ENCODE measurements at regions not wholly inside any gene's neighbourhood (a gene's known extent, or its start where the extent isn't known, plus 50 kb on each side); places are given as distances from the start of the nearest gene placed in this dataset.
"Not testable (repeated sequence)": the region's sequence is repeated elsewhere in the genome, so short reads cannot be mapped to it uniquely, and the experiment has no call there.

DNA sequence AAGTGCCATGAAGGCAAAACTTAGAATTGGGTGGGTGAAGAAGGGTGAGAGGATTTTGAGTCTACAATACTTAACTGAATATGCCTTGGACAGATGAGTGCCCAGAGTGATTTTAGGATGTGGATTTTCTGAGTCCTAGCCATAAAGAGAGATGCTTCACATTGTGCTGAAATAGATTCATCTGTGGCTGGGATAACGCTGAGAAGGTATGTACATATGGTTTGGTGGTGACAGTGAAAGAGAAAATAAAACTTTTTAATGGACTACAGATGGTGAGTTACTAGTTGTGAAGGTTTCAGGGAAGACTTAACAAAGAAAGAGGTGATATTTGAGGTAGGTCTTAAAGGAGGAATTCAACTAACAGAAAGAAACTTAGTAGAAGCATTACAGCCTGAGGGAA lies 265.8 kb downstream of the AKAIN1 start:
- Histone ChIP-seq H3K4me1 (ENCODE audit: control insufficient read depth, insufficient read depth, low read length) (no peaks in the 10 kb centered on the region), H3K27me3 (ENCODE audit: control insufficient read depth, insufficient read depth, low read length) (no peaks in the 10 kb centered on the region), H3K9ac (ENCODE audit: low read depth, low read length) (no peak overlapping the region), H3K4me3 (ENCODE audit: low read depth, low read length) (no peak overlapping the region), H3K36me3 (ENCODE audit: control insufficient read depth, insufficient read depth, low read length) (no peaks in the 10 kb centered on the region), H3K9me3 (ENCODE audit: control insufficient read depth, insufficient read depth, low read length) (peaks cover 22% of the 10 kb centered on the region), H3K27ac (ENCODE audit: low read depth, low read length) (no peak overlapping the region)

GRCh38 chr18:4921548-4921947 lies 275.5 kb downstream of the AKAIN1 start:
- Histone ChIP-seq H3K4me1 (ENCODE audit: control insufficient read depth, insufficient read depth, low read length) (no peaks in the 10 kb centered on the region), H3K9ac (ENCODE audit: low read depth, low read length) (no peak overlapping the region), H3K27ac (ENCODE audit: low read depth, low read length) (no peak overlapping the region), H3K36me3 (ENCODE audit: control insufficient read depth, insufficient read depth, low read length) (no peaks in the 10 kb centered on the region), H3K9me3 (ENCODE audit: control insufficient read depth, insufficient read depth, low read length) (peaks cover 5% of the 10 kb centered on the region; the same call in 1 of the 2 replicates), H3K4me3 (ENCODE audit: low read depth, low read length) (no peak overlapping the region), H3K27me3 (ENCODE audit: control insufficient read depth, insufficient read depth, low read length) (no peaks in the 10 kb centered on the region)

DNA sequence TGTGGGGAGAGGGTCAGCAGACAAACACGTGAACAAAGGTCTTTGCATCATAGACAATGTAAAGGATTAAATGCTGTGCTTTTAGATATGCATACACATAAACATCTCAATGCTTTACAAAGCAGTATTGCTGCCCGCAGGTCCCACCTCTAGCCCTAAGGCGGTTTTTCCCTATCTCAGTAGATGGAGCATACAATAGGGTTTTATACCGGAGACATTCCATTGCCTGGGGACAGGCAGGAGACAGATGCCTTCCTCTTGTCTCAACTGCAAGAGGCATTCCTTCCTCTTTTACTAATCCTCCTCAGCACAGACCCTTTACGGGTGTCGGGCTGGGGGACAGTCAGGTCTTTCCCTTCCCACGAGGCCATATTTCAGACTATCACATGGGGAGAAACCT lies 279.5 kb downstream of the AKAIN1 start:
- not testable (repeated sequence) for H3K9ac ChIP-seq (ENCODE audit: low read depth, low read length); H3K27ac ChIP-seq (ENCODE audit: low read depth, low read length); H3K4me1 ChIP-seq (ENCODE audit: control insufficient read depth, insufficient read depth, low read length); H3K27me3 ChIP-seq (ENCODE audit: control insufficient read depth, insufficient read depth, low read length); H3K4me3 ChIP-seq (ENCODE audit: low read depth, low read length); H3K36me3 ChIP-seq (ENCODE audit: control insufficient read depth, insufficient read depth, low read length); H3K9me3 ChIP-seq (ENCODE audit: control insufficient read depth, insufficient read depth, low read length)

DNA sequence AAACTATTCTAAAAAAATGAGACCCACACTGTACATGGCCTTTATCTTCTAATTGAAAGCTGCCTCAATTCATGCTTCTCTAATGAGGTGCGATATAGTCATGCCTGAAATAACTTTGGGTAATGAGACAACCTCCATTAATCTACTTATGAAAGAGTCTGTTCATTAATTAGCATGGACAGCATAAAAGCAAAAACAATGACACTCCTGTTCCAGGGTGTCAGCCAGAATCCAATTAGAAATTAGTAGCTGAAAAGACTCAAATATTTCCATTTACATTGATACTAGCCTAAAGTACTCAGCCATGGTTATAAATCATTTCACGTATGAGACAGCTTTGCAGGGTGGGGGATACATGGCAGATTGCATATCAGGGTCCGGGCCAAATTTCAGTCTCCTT lies 288.7 kb downstream of the AKAIN1 start:
- H3K9me3 ChIP-seq (ENCODE audit: control insufficient read depth, insufficient read depth, low read length), result no peaks in the 10 kb centered on the region
- H3K27ac ChIP-seq (ENCODE audit: low read depth, low read length), result no peak overlapping the region
- H3K36me3 ChIP-seq (ENCODE audit: control insufficient read depth, insufficient read depth, low read length), result no peaks in the 10 kb centered on the region
- 0 out of 2 replicates have a peak, but pooled peaks cover 7% of the 10 kb centered on the region for H3K4me1 ChIP-seq (ENCODE audit: control insufficient read depth, insufficient read depth, low read length)
- no peak overlapping the region for H3K9ac ChIP-seq (ENCODE audit: low read depth, low read length)
- H3K27me3 ChIP-seq (ENCODE audit: control insufficient read depth, insufficient read depth, low read length), result no peaks in the 10 kb centered on the region
- H3K4me3 ChIP-seq (ENCODE audit: low read depth, low read length), result no peak overlapping the region

DNA sequence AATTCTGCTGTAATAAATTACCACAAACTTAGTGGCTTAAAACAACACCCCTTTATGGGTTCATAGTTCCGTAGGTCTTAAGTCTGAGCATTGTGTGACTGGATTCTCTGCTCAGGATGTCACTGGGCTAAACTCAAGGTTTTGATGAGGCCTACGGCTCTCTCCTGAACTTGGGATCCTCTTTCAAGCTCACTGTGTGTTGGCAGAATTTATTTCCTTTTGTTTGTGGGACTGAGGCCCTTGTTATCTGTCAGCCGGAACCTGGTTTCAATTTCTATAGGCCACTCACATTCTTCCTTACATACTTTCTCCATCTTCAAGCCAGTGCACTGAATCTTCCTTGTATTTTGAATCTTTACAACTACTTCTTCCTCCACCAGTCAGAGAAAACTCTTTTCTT lies 290.2 kb downstream of the AKAIN1 start:
- Histone ChIP-seq H3K36me3 (ENCODE audit: control insufficient read depth, insufficient read depth, low read length) (no peaks in the 10 kb centered on the region), H3K9me3 (ENCODE audit: control insufficient read depth, insufficient read depth, low read length) (no peaks in the 10 kb centered on the region), H3K4me1 (ENCODE audit: control insufficient read depth, insufficient read depth, low read length) (0 out of 2 replicates have a peak, but pooled peaks cover 7% of the 10 kb centered on the region), H3K27ac (ENCODE audit: low read depth, low read length) (no peak overlapping the region), H3K9ac (ENCODE audit: low read depth, low read length) (no peak overlapping the region), H3K4me3 (ENCODE audit: low read depth, low read length) (no peak overlapping the region), H3K27me3 (ENCODE audit: control insufficient read depth, insufficient read depth, low read length) (no peaks in the 10 kb centered on the region)

GRCh38 chr18:4888251-4889040 lies 308.6 kb downstream of the AKAIN1 start:
- no peaks in the 10 kb centered on the region for H3K36me3 ChIP-seq (ENCODE audit: control insufficient read depth, insufficient read depth, low read length)
- H3K4me1 ChIP-seq (ENCODE audit: control insufficient read depth, insufficient read depth, low read length), result no peaks in the 10 kb centered on the region
- no peaks in the 10 kb centered on the region for H3K27me3 ChIP-seq (ENCODE audit: control insufficient read depth, insufficient read depth, low read length)
- H3K27ac ChIP-seq (ENCODE audit: low read depth, low read length), result no peak overlapping the region
- no peak overlapping the region for H3K4me3 ChIP-seq (ENCODE audit: low read depth, low read length)
- no peak overlapping the region for H3K9ac ChIP-seq (ENCODE audit: low read depth, low read length)
- peaks cover 15% of the 10 kb centered on the region for H3K9me3 ChIP-seq (ENCODE audit: control insufficient read depth, insufficient read depth, low read length)

DNA sequence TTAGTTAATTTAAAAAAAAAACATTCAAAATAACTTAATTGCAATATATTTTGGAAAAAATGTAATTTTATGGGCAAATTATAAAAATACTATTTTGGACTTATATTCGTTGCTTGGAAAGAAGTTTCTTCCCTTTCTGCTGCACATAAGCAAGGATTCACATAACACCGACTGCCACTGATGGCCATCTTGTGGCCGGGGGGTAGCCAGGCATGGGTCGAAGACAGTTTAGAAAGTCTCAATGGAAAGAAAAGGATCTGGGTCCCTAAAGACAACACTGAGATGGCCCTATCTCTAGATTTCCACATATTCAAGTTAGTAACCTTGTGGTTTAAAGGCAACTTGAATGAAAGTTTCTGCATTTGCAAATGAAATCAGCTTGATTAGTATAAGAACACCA lies 318.6 kb downstream of the AKAIN1 start:
- H3K9ac ChIP-seq (ENCODE audit: low read depth, low read length), result no peak overlapping the region
- no peaks in the 10 kb centered on the region for H3K36me3 ChIP-seq (ENCODE audit: control insufficient read depth, insufficient read depth, low read length)
- H3K27me3 ChIP-seq (ENCODE audit: control insufficient read depth, insufficient read depth, low read length), result no peaks in the 10 kb centered on the region
- H3K4me1 ChIP-seq (ENCODE audit: control insufficient read depth, insufficient read depth, low read length), result no peaks in the 10 kb centered on the region
- H3K4me3 ChIP-seq (ENCODE audit: low read depth, low read length), result no peak overlapping the region
- H3K27ac ChIP-seq (ENCODE audit: low read depth, low read length), result no peak overlapping the region
- no peaks in the 10 kb centered on the region for H3K9me3 ChIP-seq (ENCODE audit: control insufficient read depth, insufficient read depth, low read length)

GRCh38 chr18:4871197-4871596 lies 325.9 kb downstream of the AKAIN1 start:
- Histone ChIP-seq H3K27me3 (ENCODE audit: control insufficient read depth, insufficient read depth, low read length) (no peaks in the 10 kb centered on the region), H3K36me3 (ENCODE audit: control insufficient read depth, insufficient read depth, low read length) (no peaks in the 10 kb centered on the region), H3K9me3 (ENCODE audit: control insufficient read depth, insufficient read depth, low read length) (peaks cover 10% of the 10 kb centered on the region), H3K4me3 (ENCODE audit: low read depth, low read length) (no peak overlapping the region), H3K9ac (ENCODE audit: low read depth, low read length) (no peak overlapping the region), H3K4me1 (ENCODE audit: control insufficient read depth, insufficient read depth, low read length) (peaks cover 11% of the 10 kb centered on the region), H3K27ac (ENCODE audit: low read depth, low read length) (no peak overlapping the region)

DNA sequence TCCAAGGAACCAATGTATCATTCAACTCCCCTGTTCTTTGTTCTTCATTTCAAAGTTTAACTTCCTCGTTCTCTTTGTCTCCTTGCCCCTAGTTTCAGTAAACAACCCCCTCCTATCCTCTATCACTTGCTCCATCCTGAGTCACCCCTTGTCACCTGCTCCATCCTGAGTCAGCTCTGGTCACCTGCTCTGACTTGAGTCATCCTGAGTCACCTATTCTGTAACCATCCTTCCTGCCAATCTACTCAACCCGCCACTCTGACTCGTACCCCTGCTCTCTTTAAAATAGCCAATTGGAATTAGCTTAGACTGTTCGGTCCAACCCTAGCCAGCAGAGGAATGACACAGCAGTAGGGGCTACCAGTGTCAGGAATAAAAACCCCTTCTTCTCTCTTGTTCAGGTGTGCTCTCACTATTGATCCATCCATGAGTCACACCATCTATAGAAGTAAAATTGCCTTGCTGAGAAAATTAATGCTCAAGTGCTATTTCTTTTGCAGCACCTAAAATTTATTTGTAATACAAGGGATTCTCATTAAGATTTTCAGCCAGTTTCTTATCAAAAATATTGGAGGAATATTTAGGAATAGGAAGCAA lies 326.8 kb downstream of the AKAIN1 start:
- Histone ChIP-seq H3K9me3 (ENCODE audit: control insufficient read depth, insufficient read depth, low read length) (peaks cover 10% of the 10 kb centered on the region), H3K4me3 (ENCODE audit: low read depth, low read length) (no peak overlapping the region), H3K9ac (ENCODE audit: low read depth, low read length) (no peak overlapping the region), H3K4me1 (ENCODE audit: control insufficient read depth, insufficient read depth, low read length) (peaks cover 14% of the 10 kb centered on the region), H3K27ac (ENCODE audit: low read depth, low read length) (no peak overlapping the region), H3K36me3 (ENCODE audit: control insufficient read depth, insufficient read depth, low read length) (no peaks in the 10 kb centered on the region), H3K27me3 (ENCODE audit: control insufficient read depth, insufficient read depth, low read length) (no peaks in the 10 kb centered on the region)

DNA sequence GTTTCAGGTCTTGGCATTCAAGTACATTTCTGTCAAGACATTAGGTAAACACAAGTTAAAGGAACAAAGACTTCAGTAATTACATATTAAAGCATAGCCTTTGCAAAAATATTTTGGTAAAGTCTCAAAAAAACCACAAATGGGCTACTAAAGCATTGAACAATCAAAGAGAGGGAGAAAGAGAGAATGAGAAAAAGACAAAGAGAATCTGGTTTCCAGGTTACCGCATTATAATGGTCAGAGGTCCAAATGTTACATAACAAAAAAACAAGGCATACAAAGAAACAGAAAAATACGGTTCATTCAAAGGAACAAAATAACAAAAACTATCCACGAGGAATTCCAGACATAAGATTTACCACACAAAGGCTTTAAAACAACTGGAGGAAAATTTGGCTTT lies 327.9 kb downstream of the AKAIN1 start:
- H3K36me3 ChIP-seq (ENCODE audit: control insufficient read depth, insufficient read depth, low read length), result no peaks in the 10 kb centered on the region
- no peak overlapping the region for H3K4me3 ChIP-seq (ENCODE audit: low read depth, low read length)
- H3K4me1 ChIP-seq (ENCODE audit: control insufficient read depth, insufficient read depth, low read length), result peaks cover 14% of the 10 kb centered on the region
- peaks cover 10% of the 10 kb centered on the region for H3K9me3 ChIP-seq (ENCODE audit: control insufficient read depth, insufficient read depth, low read length)
- H3K27me3 ChIP-seq (ENCODE audit: control insufficient read depth, insufficient read depth, low read length), result no peaks in the 10 kb centered on the region
- H3K27ac ChIP-seq (ENCODE audit: low read depth, low read length), result peak overlapping the region; percentile 53
- H3K9ac ChIP-seq (ENCODE audit: low read depth, low read length), result no peak overlapping the region

DNA sequence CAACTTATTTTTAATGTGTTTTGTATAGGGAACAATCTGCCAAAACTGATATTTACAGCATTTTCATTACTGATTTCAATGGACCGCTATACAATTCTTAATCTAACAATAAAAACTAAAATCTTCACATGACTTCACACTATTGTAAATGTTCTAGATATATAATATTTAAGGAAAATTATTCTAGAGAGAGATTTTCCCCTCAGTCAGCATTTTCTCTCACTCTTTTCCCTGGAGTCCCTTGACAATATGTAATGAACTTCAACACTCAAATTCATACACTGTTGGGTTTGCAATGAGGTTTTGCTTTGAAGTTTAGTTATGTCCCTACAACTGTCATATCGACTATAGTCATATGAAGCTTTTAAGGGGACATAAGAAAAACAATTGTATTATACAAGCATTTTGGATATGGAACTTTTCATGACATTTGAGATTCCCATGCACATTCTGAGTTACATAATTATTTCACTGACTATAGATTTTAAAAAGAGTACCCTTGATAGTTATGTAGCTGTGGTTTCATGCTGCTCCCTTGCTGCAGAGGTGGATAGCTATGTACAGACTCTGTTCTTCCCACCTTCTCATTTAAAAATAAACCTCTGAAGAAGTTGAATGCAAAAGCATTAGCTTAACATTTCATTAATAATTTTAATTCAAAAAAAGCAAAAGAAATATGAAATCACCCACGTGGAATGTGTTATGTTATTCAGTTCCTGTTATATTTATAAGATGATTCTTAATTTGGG lies 338.5 kb downstream of the AKAIN1 start:
- no peaks in the 10 kb centered on the region for H3K9me3 ChIP-seq (ENCODE audit: control insufficient read depth, insufficient read depth, low read length)
- no peak overlapping the region for H3K27ac ChIP-seq (ENCODE audit: low read depth, low read length)
- H3K9ac ChIP-seq (ENCODE audit: low read depth, low read length), result no peak overlapping the region
- no peak overlapping the region for H3K4me3 ChIP-seq (ENCODE audit: low read depth, low read length)
- peaks cover 28% of the 10 kb centered on the region for H3K4me1 ChIP-seq (ENCODE audit: control insufficient read depth, insufficient read depth, low read length)
- no peaks in the 10 kb centered on the region for H3K27me3 ChIP-seq (ENCODE audit: control insufficient read depth, insufficient read depth, low read length)
- no peaks in the 10 kb centered on the region for H3K36me3 ChIP-seq (ENCODE audit: control insufficient read depth, insufficient read depth, low read length)
